ENCODE measurements at regions not wholly inside any gene's neighbourhood (a gene's known extent, or its start where the extent isn't known, plus 50 kb on each side); places are given as distances from the start of the nearest gene placed in this dataset.

- no peak for DNase-seq (ENCODE audit: extremely low read depth, insufficient read length)
- Histone ChIP-seq H3K4me3 (replicated peaks; ENCODE audit: low read depth, low read length) (no peak overlapping the region), H3K36me3 (ENCODE audit: control insufficient read depth, insufficient read depth, low read length) (no peaks in the 10 kb centered on the region), H3K27me3 (replicated peaks; ENCODE audit: control insufficient read depth, insufficient read depth, low read length) (no peaks in the 10 kb centered on the region)
- no peak for TF ChIP-seq CTCF (IDR thresholded peaks at IDR 0.05; ENCODE audit: insufficient read depth, low read length, poor library complexity, severe bottlenecking)
Observed at GRCh38 chr4:18816228-18816895, 794.8 kb upstream of the LCORL start.

- Histone ChIP-seq H3K4me3 (replicated peaks; ENCODE audit: low read depth, low read length) (no peak overlapping the region), H3K27me3 (replicated peaks; ENCODE audit: control insufficient read depth, insufficient read depth, low read length) (no peaks in the 10 kb centered on the region), H3K36me3 (ENCODE audit: control insufficient read depth, insufficient read depth, low read length) (no peaks in the 10 kb centered on the region)
- DNase-seq (ENCODE audit: extremely low read depth, insufficient read length): no peak
- TF ChIP-seq CTCF (IDR thresholded peaks at IDR 0.05; ENCODE audit: insufficient read depth, low read length, poor library complexity, severe bottlenecking): no peak
Observed at GRCh38 chr4:18815779-18816173, 794.2 kb upstream of the LCORL start.

GRCh38 chr4:18815081-18815778 is 793.7 kb upstream of the LCORL start:
- H3K27me3 ChIP-seq (replicated peaks; ENCODE audit: control insufficient read depth, insufficient read depth, low read length): no peaks in the 10 kb centered on the region
- no peak for DNase-seq (ENCODE audit: extremely low read depth, insufficient read length)
- no peak for TF ChIP-seq CTCF (IDR thresholded peaks at IDR 0.05; ENCODE audit: insufficient read depth, low read length, poor library complexity, severe bottlenecking)
- no peak overlapping the region for H3K4me3 ChIP-seq (replicated peaks; ENCODE audit: low read depth, low read length)
- H3K36me3 ChIP-seq (ENCODE audit: control insufficient read depth, insufficient read depth, low read length): no peaks in the 10 kb centered on the region

GRCh38 chr4:18813771-18814170 is 792.2 kb upstream of the LCORL start:
- Histone ChIP-seq H3K36me3 (ENCODE audit: control insufficient read depth, insufficient read depth, low read length) (no peaks in the 10 kb centered on the region), H3K27me3 (replicated peaks; ENCODE audit: control insufficient read depth, insufficient read depth, low read length) (no peaks in the 10 kb centered on the region), H3K4me3 (replicated peaks; ENCODE audit: low read depth, low read length) (no peak overlapping the region)
- no peak for TF ChIP-seq CTCF (IDR thresholded peaks at IDR 0.05; ENCODE audit: insufficient read depth, low read length, poor library complexity, severe bottlenecking)
- DNase-seq (ENCODE audit: extremely low read depth, insufficient read length): no peak

GRCh38 chr4:18813055-18813454 is 791.5 kb upstream of the LCORL start:
- DNase-seq (ENCODE audit: extremely low read depth, insufficient read length): no peak
- no peaks in the 10 kb centered on the region for H3K36me3 ChIP-seq (ENCODE audit: control insufficient read depth, insufficient read depth, low read length)
- no peaks in the 10 kb centered on the region for H3K27me3 ChIP-seq (replicated peaks; ENCODE audit: control insufficient read depth, insufficient read depth, low read length)
- H3K4me3 ChIP-seq (replicated peaks; ENCODE audit: low read depth, low read length): no peak overlapping the region
- no peak for TF ChIP-seq CTCF (IDR thresholded peaks at IDR 0.05; ENCODE audit: insufficient read depth, low read length, poor library complexity, severe bottlenecking)

Measured in GM06990 (cell line).